ENCODE measurements at regions not wholly inside any gene's neighbourhood (a gene's known extent, or its start where the extent isn't known, plus 50 kb on each side); places are given as distances from the start of the nearest gene placed in this dataset.

DNA sequence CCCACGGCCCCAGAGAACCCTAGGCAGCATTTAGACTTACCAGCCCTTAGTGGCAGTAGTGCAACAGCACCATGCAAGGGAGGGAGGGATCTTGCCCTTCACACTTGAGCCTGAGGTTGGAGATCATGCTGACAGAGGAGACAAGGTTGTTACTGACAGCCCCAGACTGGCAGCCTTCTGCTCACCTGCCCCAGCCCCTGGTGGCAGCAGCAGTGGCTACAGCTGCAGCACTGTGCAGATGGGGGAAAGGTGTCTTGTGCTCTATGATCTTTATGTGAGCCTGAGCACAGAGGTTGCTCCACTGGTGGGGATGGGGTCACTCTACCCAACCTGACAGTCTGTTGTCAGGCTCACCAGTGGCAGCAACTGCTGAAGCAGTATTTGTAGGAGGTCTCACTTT is 501.2 kb upstream of the LRRTM4 start:
- no peaks in the 10 kb centered on the region for H3K4me1 Mint-ChIP-seq (ENCODE audit: unreplicated experiment)
- no peak for DNase-seq (ENCODE audit: low spot score)
- TF ChIP-seq, protein P1, sequence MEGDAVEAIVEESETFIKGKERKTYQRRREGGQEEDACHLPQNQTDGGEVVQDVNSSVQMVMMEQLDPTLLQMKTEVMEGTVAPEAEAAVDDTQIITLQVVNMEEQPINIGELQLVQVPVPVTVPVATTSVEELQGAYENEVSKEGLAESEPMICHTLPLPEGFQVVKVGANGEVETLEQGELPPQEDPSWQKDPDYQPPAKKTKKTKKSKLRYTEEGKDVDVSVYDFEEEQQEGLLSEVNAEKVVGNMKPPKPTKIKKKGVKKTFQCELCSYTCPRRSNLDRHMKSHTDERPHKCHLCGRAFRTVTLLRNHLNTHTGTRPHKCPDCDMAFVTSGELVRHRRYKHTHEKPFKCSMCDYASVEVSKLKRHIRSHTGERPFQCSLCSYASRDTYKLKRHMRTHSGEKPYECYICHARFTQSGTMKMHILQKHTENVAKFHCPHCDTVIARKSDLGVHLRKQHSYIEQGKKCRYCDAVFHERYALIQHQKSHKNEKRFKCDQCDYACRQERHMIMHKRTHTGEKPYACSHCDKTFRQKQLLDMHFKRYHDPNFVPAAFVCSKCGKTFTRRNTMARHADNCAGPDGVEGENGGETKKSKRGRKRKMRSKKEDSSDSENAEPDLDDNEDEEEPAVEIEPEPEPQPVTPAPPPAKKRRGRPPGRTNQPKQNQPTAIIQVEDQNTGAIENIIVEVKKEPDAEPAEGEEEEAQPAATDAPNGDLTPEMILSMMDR (IDR thresholded peaks at IDR 0.05; ENCODE audit: unreplicated experiment), result no peak
- no peaks in the 10 kb centered on the region for H3K36me3 Mint-ChIP-seq (ENCODE audit: low read depth, unreplicated experiment)
- no peak overlapping the region for H3K4me3 Mint-ChIP-seq (ENCODE audit: unreplicated experiment)
- no peaks in the 10 kb centered on the region for H3K9me3 Mint-ChIP-seq (ENCODE audit: unreplicated experiment)
- no peaks in the 10 kb centered on the region for H3K27me3 Mint-ChIP-seq (ENCODE audit: unreplicated experiment)
- H3K27ac Mint-ChIP-seq (ENCODE audit: unreplicated experiment), result no peak overlapping the region

DNA sequence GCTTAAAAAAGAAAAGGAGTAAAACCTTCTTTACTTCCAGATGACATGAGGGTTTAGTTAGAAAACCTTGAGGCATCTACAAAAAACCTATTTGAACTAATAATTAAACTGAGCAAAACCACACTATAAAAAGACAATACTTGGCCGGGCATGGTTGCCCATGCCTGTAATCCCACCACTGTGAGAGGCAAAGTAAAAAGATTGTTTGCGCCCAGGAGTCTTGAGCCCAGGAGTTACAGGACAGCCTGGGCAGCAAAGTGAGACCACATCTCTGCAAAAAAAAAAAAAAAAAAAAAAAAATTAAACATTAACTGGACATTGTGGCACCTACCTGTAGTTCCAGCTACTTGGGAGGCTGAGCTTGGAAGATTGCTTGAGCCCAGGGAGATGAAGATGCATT is 502.8 kb upstream of the LRRTM4 start:
- H3K4me1 Mint-ChIP-seq (ENCODE audit: unreplicated experiment), result no peaks in the 10 kb centered on the region
- no peak overlapping the region for H3K4me3 Mint-ChIP-seq (ENCODE audit: unreplicated experiment)
- no peaks in the 10 kb centered on the region for H3K27me3 Mint-ChIP-seq (ENCODE audit: unreplicated experiment)
- no peak for DNase-seq (ENCODE audit: low spot score)
- no peaks in the 10 kb centered on the region for H3K9me3 Mint-ChIP-seq (ENCODE audit: unreplicated experiment)
- H3K27ac Mint-ChIP-seq (ENCODE audit: unreplicated experiment), result no peak overlapping the region
- no peaks in the 10 kb centered on the region for H3K36me3 Mint-ChIP-seq (ENCODE audit: low read depth, unreplicated experiment)
- TF ChIP-seq, protein P1 (IDR thresholded peaks at IDR 0.05; ENCODE audit: unreplicated experiment), result no peak

DNA sequence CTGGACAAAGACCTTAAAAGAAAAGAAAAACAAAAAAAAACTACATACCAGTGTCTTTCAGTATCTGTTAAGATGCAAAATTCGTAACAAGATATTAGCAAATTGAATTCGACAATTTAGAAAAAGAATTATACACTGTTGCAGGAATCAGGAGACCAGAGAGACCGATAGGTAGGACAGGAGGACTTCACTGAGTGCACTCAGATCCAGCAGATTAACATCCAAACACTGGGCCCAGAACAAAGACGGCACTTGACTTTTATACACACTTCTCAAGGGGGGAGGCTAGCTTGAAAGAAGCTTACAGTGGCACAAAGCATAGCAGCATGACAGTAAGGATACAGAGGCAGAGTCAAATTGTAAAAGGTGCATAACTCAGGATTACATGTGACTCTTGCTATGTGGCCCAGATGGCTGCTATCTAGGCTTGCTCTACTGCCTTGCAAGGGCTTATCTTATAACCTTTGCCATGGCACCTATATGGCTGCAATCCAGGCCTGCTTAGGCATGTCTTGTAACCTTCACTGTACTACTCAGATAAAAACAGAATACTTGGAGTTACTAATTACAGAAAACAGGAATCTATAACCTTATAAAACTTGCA is 507.3 kb upstream of the LRRTM4 start:
- no peak overlapping the region for H3K4me3 Mint-ChIP-seq (ENCODE audit: unreplicated experiment)
- TF ChIP-seq, protein P1 (IDR thresholded peaks at IDR 0.05; ENCODE audit: unreplicated experiment), result no peak
- no peaks in the 10 kb centered on the region for H3K36me3 Mint-ChIP-seq (ENCODE audit: low read depth, unreplicated experiment)
- no peak overlapping the region for H3K27ac Mint-ChIP-seq (ENCODE audit: unreplicated experiment)
- no peaks in the 10 kb centered on the region for H3K4me1 Mint-ChIP-seq (ENCODE audit: unreplicated experiment)
- no peaks in the 10 kb centered on the region for H3K9me3 Mint-ChIP-seq (ENCODE audit: unreplicated experiment)
- H3K27me3 Mint-ChIP-seq (ENCODE audit: unreplicated experiment), result no peaks in the 10 kb centered on the region
- DNase-seq (ENCODE audit: low spot score), result no peak

DNA sequence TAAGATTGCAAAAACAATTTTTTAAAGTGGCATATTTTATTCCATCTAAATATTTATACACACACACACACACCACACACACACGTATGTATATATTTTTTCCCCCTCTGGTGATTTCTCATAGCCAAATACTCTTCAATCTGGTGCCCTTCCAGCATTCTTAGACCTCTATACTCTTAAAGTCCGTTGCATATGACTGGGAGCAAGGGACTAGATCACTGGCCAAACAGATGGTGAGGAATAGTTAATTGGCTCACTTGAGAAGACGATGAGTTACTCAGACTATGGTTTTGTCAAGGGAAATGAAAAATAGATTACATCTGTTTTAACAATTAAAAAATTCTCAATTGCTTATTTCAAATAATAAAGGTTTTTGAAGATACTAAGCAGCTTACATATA is 512.5 kb upstream of the LRRTM4 start:
- Mint-ChIP-seq H3K4me3 (ENCODE audit: unreplicated experiment) (no peak overlapping the region), H3K4me1 (ENCODE audit: unreplicated experiment) (no peaks in the 10 kb centered on the region), H3K36me3 (ENCODE audit: low read depth, unreplicated experiment) (no peaks in the 10 kb centered on the region), H3K27ac (ENCODE audit: unreplicated experiment) (no peak overlapping the region), H3K27me3 (ENCODE audit: unreplicated experiment) (no peaks in the 10 kb centered on the region), H3K9me3 (ENCODE audit: unreplicated experiment) (no peaks in the 10 kb centered on the region)
- TF ChIP-seq, protein P1 (IDR thresholded peaks at IDR 0.05; ENCODE audit: unreplicated experiment), result no peak
- no peak for DNase-seq (ENCODE audit: low spot score)

DNA sequence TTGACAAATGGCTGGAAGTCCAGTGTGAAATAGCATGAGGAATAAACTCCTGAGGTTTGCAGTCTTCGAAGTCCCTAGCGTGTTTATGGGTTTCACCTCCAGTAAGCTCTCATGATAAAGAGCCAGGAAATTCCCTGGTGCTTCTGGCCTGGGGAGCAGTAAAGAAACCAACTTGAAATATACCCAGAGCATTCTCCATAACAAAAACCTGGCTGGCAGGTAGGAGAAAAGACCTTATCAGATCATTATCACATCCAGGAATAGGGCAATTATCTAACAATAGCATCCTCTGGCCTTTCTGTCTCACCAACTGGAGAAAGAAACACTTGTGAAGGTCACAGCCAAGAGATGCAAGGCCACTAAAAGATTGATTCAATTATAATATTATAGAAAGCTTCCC is 513.6 kb upstream of the LRRTM4 start:
- H3K27me3 Mint-ChIP-seq (ENCODE audit: unreplicated experiment), result no peaks in the 10 kb centered on the region
- no peaks in the 10 kb centered on the region for H3K4me1 Mint-ChIP-seq (ENCODE audit: unreplicated experiment)
- no peaks in the 10 kb centered on the region for H3K9me3 Mint-ChIP-seq (ENCODE audit: unreplicated experiment)
- H3K27ac Mint-ChIP-seq (ENCODE audit: unreplicated experiment), result no peak overlapping the region
- H3K36me3 Mint-ChIP-seq (ENCODE audit: low read depth, unreplicated experiment), result no peaks in the 10 kb centered on the region
- no peak overlapping the region for H3K4me3 Mint-ChIP-seq (ENCODE audit: unreplicated experiment)
- TF ChIP-seq, protein P1 (IDR thresholded peaks at IDR 0.05; ENCODE audit: unreplicated experiment), result no peak
- no peak for DNase-seq (ENCODE audit: low spot score)

Data from endothelial cell (in vitro differentiated cells).